Central memory CD8-positive, alpha-beta T cell (primary cell): ENCODE measurements at regions not wholly inside any gene's neighbourhood (a gene's known extent, or its start where the extent isn't known, plus 50 kb on each side); places are given as distances from the start of the nearest gene placed in this dataset.
A peak's percentile ranks its signal among the peaks of the same experiment; 100 is the strongest.
"Not testable (repeated sequence)": the region's sequence is repeated elsewhere in the genome, so short reads cannot be mapped to it uniquely, and the experiment has no call there.

Experiments used
- ATAC-seq: fragments of 150-1000 bp; cut with Tn5 transposase; replicated peaks from 2 replicates; pipeline ENCODE4 v1.10.0; 2022; ENCODE audit warnings: mild to moderate bottlenecking, moderate FRiP score, moderate number of reproducible peaks; ENCODE audit not compliant: poor library complexity, severe bottlenecking; ENCODE audit errors: extremely low read depth
- DNase-seq, 2 donors: peaks; one replicate each; pipeline ENCODE4 v3.0.0; 2021; ENCODE audit warnings: low spot score in 2 of 2
- H3K27ac Mint-ChIP-seq: one replicate; pipeline ENCODE4 v1.8.0; 2022; ENCODE audit warnings: low read depth, mild to moderate bottlenecking, moderate library complexity, mixed read lengths
- H3K27me3 Mint-ChIP-seq: one replicate; pipeline ENCODE4 v1.8.0; 2022; ENCODE audit warnings: mixed read lengths
- H3K36me3 Mint-ChIP-seq: one replicate; pipeline ENCODE4 v1.8.0; 2022; ENCODE audit warnings: mild to moderate bottlenecking, moderate library complexity, mixed read lengths; ENCODE audit not compliant: insufficient read depth
- H3K4me1 Mint-ChIP-seq: one replicate; pipeline ENCODE4 v1.8.0; 2022; ENCODE audit warnings: mixed read lengths
- H3K4me3 Mint-ChIP-seq: one replicate; pipeline ENCODE4 v1.8.0; 2022; ENCODE audit warnings: mild to moderate bottlenecking, moderate library complexity, mixed read lengths
- H3K9me3 Mint-ChIP-seq: one replicate; pipeline ENCODE4 v1.8.0; 2022; ENCODE audit warnings: mixed read lengths

GRCh38 chr13:52925251-52925650 lies 76.8 kb upstream of the PCDH8 start:
- ATAC-seq: no peak

GRCh38 chr13:52924289-52925148 lies 76.1 kb upstream of the PCDH8 start:
- Mint-ChIP-seq H3K27me3 (peaks cover 34% of the 10 kb centered on the region), H3K4me1 (no peaks in the 10 kb centered on the region), H3K4me3 (no peak overlapping the region), H3K9me3 (no peaks in the 10 kb centered on the region), H3K36me3 (no peaks in the 10 kb centered on the region), H3K27ac (no peak overlapping the region)
- ATAC-seq (no peak), DNase-seq (no peak)

More at GRCh38 chr13:52925251-52925650, 76.8 kb upstream of the PCDH8 start:
- H3K36me3 Mint-ChIP-seq: no peaks in the 10 kb centered on the region
- no peak for DNase-seq
- no peak overlapping the region for H3K4me3 Mint-ChIP-seq
- peaks cover 29% of the 10 kb centered on the region for H3K27me3 Mint-ChIP-seq
- no peaks in the 10 kb centered on the region for H3K9me3 Mint-ChIP-seq
- no peaks in the 10 kb centered on the region for H3K4me1 Mint-ChIP-seq
- H3K27ac Mint-ChIP-seq: no peak overlapping the region

- H3K36me3 Mint-ChIP-seq: no peaks in the 10 kb centered on the region
- H3K9me3 Mint-ChIP-seq: peaks cover 1% of the 10 kb centered on the region
- H3K27me3 Mint-ChIP-seq: peaks cover 30% of the 10 kb centered on the region
- no peak for DNase-seq
- H3K4me3 Mint-ChIP-seq: no peak overlapping the region
- H3K27ac Mint-ChIP-seq: no peak overlapping the region
- no peak for ATAC-seq
- no peaks in the 10 kb centered on the region for H3K4me1 Mint-ChIP-seq
Observed at GRCh38 chr13:52922961-52923360, 74.5 kb upstream of the PCDH8 start.

GRCh38 chr13:52921194-52921593 lies 72.8 kb upstream of the PCDH8 start:
- peak; percentile 49 for ATAC-seq
- H3K4me1 Mint-ChIP-seq: no peaks in the 10 kb centered on the region
- H3K27me3 Mint-ChIP-seq: peaks cover 37% of the 10 kb centered on the region
- no peaks in the 10 kb centered on the region for H3K36me3 Mint-ChIP-seq
- no peak overlapping the region for H3K4me3 Mint-ChIP-seq
- H3K27ac Mint-ChIP-seq: no peak overlapping the region
- H3K9me3 Mint-ChIP-seq: peaks cover 7% of the 10 kb centered on the region
- no peak for DNase-seq

- H3K4me3 Mint-ChIP-seq: no peak overlapping the region
- H3K4me1 Mint-ChIP-seq: no peaks in the 10 kb centered on the region
- H3K9me3 Mint-ChIP-seq: peaks cover 7% of the 10 kb centered on the region
- no peak for ATAC-seq
- H3K27ac Mint-ChIP-seq: no peak overlapping the region
- no peak for DNase-seq
- peaks cover 29% of the 10 kb centered on the region for H3K27me3 Mint-ChIP-seq
- H3K36me3 Mint-ChIP-seq: no peaks in the 10 kb centered on the region
Observed at GRCh38 chr13:52916486-52916990, 68.1 kb upstream of the PCDH8 start.

- Mint-ChIP-seq H3K4me1 (no peaks in the 10 kb centered on the region), H3K27ac (no peak overlapping the region), H3K27me3 (peaks cover 26% of the 10 kb centered on the region), H3K9me3 (no peaks in the 10 kb centered on the region), H3K4me3 (no peak overlapping the region), H3K36me3 (peaks cover 2% of the 10 kb centered on the region)
- ATAC-seq: no peak
- DNase-seq: no peak
Observed at GRCh38 chr13:52911340-52911739, 62.9 kb upstream of the PCDH8 start.

- ATAC-seq, DNase-seq, H3K4me1 Mint-ChIP-seq, H3K9me3 Mint-ChIP-seq, H3K27ac Mint-ChIP-seq, H3K4me3 Mint-ChIP-seq, H3K36me3 Mint-ChIP-seq: not testable (repeated sequence)
- peaks cover 36% of the 10 kb centered on the region for H3K27me3 Mint-ChIP-seq
Observed at GRCh38 chr13:52910318-52910717, 61.9 kb upstream of the PCDH8 start.

GRCh38 chr13:52906122-52906903 lies 57.9 kb upstream of the PCDH8 start:
- Mint-ChIP-seq H3K27ac (no peak overlapping the region), H3K27me3 (peaks cover 60% of the 10 kb centered on the region), H3K9me3 (no peaks in the 10 kb centered on the region), H3K36me3 (peaks cover 2% of the 10 kb centered on the region), H3K4me3 (no peak overlapping the region), H3K4me1 (no peaks in the 10 kb centered on the region)
- ATAC-seq (no peak), DNase-seq (no peak)

GRCh38 chr13:52905701-52906100 lies 57.3 kb upstream of the PCDH8 start:
- no peaks in the 10 kb centered on the region for H3K4me1 Mint-ChIP-seq
- DNase-seq (no peak), ATAC-seq (no peak)
- H3K36me3 Mint-ChIP-seq: peaks cover 2% of the 10 kb centered on the region
- H3K27me3 Mint-ChIP-seq: peaks cover 60% of the 10 kb centered on the region
- H3K4me3 Mint-ChIP-seq: no peak overlapping the region
- H3K27ac Mint-ChIP-seq: no peak overlapping the region
- no peaks in the 10 kb centered on the region for H3K9me3 Mint-ChIP-seq

- no peaks in the 10 kb centered on the region for H3K4me1 Mint-ChIP-seq
- H3K9me3 Mint-ChIP-seq: no peaks in the 10 kb centered on the region
- no peaks in the 10 kb centered on the region for H3K36me3 Mint-ChIP-seq
- no peak for DNase-seq
- no peak for ATAC-seq
- H3K27ac Mint-ChIP-seq: no peak overlapping the region
- no peak overlapping the region for H3K4me3 Mint-ChIP-seq
- H3K27me3 Mint-ChIP-seq: peaks cover 49% of the 10 kb centered on the region
Observed at GRCh38 chr13:52903320-52903719, 54.9 kb upstream of the PCDH8 start.

GRCh38 chr13:52899206-52899605 lies 50.8 kb upstream of the PCDH8 start:
- DNase-seq (no peak), ATAC-seq (no peak)
- Mint-ChIP-seq H3K36me3 (no peaks in the 10 kb centered on the region), H3K9me3 (no peaks in the 10 kb centered on the region), H3K27ac (no peak overlapping the region), H3K4me1 (peaks cover 5% of the 10 kb centered on the region), H3K27me3 (peaks cover 19% of the 10 kb centered on the region), H3K4me3 (no peak overlapping the region)
